Hematopoietic multipotent progenitor cell treated with erythropoietin and hydrocortisone succinate and interleukin-3 and kit ligand, for 8 days (in vitro differentiated cells): ENCODE measurements at regions not wholly inside any gene's neighbourhood (a gene's known extent, or its start where the extent isn't known, plus 50 kb on each side); places are given as distances from the start of the nearest gene placed in this dataset.
"Not testable (repeated sequence)": the region's sequence is repeated elsewhere in the genome, so short reads cannot be mapped to it uniquely, and the experiment has no call there.

Source experiments
- DNase-seq: peaks from one replicate; pipeline ENCODE4 v3.0.0-alpha.2; 2015

- DNase-seq, result no peak
Measured at GRCh38 chr5:168092209-168093185, 198.9 kb upstream of the WWC1 start.

- DNase-seq, result no peak
Measured at GRCh38 chr5:168093200-168093910, 198.1 kb upstream of the WWC1 start.

- no peak for DNase-seq
Measured at GRCh38 chr5:168096525-168096924, 194.9 kb upstream of the WWC1 start.

- no peak for DNase-seq
Measured at GRCh38 chr5:168097876-168098653, 193.4 kb upstream of the WWC1 start.

GRCh38 chr5:168101352-168101751, 190.1 kb upstream of the WWC1 start:
- no peak for DNase-seq

GRCh38 chr5:168103018-168103417, 188.4 kb upstream of the WWC1 start:
- not testable (repeated sequence) for DNase-seq

GRCh38 chr5:168104350-168104749, 187.1 kb upstream of the WWC1 start:
- DNase-seq, result no peak

- DNase-seq, result peak; percentile 1
Measured at GRCh38 chr5:168104811-168105481, 186.5 kb upstream of the WWC1 start.

- no peak for DNase-seq
Measured at GRCh38 chr5:168106008-168106761, 185.3 kb upstream of the WWC1 start.

- no peak for DNase-seq
Measured at GRCh38 chr5:168109441-168109840, 182.0 kb upstream of the WWC1 start.

GRCh38 chr5:168110384-168110783, 181.1 kb upstream of the WWC1 start:
- DNase-seq, result no peak

- DNase-seq, result no peak
Measured at GRCh38 chr5:168110870-168111832, 180.3 kb upstream of the WWC1 start.

- DNase-seq, result peak; percentile 32
Measured at GRCh38 chr5:168114444-168115017, 176.9 kb upstream of the WWC1 start.

GRCh38 chr5:168117469-168117868, 174.0 kb upstream of the WWC1 start:
- DNase-seq, result no peak

GRCh38 chr5:168118042-168118668, 173.3 kb upstream of the WWC1 start:
- DNase-seq, result no peak

- no peak for DNase-seq
Measured at GRCh38 chr5:168120401-168121137, 170.9 kb upstream of the WWC1 start.

- DNase-seq, result no peak
Measured at GRCh38 chr5:168121138-168121494, 170.3 kb upstream of the WWC1 start.

GRCh38 chr5:168123631-168124528, 167.6 kb upstream of the WWC1 start:
- DNase-seq, result no peak
